CD4-positive, alpha-beta T cell treated with Interleukin-6 for 4 hours (primary cell): ENCODE measurements at regions not wholly inside any gene's neighbourhood (a gene's known extent, or its start where the extent isn't known, plus 50 kb on each side); places are given as distances from the start of the nearest gene placed in this dataset.
"Not testable (repeated sequence)": the region's sequence is repeated elsewhere in the genome, so short reads cannot be mapped to it uniquely, and the experiment has no call there.

ENCODE experiments used
- DNase-seq: peaks from one replicate; pipeline ENCODE4 v3.0.0-alpha.2; 2020; ENCODE audit warnings: mixed read lengths

DNA sequence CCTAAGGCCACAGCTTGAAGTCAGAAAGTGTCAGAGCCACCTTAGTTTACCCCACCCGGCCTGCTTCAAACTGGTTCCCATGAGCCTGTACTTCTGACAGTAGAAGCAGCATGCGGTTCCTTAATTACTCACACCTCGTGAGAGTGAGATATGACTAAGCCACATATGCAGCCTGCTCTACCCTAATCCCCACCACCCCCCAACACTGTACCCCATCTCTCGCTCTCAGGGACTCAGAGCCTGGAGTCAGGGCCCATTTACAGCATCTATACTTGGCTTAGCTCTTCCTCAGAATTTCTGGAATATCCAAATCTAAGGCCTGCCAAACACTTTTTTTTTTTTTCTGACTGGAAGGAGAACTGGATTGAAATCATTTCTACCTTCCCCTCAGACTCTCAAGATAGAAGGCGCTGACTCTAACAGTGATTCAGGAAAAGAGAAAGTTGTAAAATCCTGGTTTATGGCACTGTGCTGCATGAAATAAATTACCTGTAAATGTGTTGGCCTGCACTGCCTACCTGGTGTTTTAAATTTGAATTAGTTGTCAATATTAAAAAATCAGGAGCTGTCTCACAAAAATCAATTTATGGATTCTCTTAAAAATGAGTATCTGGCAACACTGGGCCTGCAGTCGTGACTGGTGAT, 360.0 kb downstream of the RND3 start:
- DNase-seq: no peak

DNA sequence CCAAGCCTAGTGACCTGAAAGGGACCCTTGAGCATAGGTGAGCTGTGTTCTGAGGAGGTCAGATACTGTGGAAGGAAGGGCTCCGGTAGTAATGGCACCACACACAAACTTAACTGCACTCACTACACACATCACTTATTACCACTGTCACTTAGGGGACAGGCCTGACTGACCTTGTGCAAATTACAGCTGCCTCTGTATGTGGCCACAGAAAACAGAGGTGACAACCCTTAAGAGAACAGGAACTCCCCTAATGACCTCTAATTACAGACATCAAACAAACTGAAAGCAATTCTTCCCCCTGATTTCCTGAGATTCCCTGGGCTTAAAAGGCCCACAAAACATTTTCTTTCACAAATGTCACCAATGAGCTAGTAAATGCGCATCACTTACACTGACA, 360.6 kb downstream of the RND3 start:
- no peak for DNase-seq

DNA sequence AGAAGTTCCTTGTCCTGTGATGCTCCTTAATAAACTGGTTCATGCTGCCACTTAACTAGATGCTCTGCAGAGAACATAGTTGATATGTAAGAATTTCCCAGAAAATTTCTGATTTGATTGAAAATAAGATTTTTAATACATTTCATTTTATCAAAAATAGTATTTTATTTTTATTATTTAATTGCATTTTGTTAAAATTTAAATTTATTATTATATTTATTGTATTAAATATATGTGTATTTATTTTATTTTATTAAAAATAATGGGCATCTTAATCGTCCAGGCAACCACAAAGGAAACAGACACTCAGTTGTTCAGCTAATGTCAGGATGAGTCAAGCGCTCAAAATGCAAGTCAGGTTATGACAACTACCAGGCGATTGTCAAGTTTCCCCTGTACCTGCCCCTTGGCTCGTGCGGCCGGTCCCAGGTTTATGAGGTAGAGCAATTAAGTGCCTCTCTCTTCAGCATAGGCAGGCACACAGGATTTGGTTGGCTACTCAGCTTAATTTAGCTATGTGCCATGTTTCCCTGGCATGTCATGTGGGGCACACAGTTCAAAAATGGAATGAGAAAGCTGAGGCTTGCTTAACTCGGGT, 361.2 kb downstream of the RND3 start:
- no peak for DNase-seq

DNA sequence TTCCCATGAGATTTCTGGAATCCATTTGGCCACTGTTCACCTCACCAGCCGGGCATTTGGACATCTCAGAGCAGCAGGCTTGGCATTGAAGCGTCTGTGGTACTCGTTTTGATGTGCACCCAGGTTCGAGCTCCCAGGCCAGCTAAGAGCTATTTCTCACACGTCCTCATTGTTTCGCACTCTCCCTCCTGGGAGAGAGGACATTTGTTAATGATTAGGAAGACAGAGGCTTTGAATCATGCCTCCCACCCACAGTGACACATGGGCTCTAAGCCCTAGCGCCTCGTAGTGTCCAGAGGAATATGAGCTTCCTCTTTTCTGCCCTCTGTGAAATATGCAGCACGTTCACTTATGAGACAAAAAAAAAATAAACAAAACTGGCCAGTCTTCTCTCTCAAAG, 361.8 kb downstream of the RND3 start:
- no peak for DNase-seq

DNA sequence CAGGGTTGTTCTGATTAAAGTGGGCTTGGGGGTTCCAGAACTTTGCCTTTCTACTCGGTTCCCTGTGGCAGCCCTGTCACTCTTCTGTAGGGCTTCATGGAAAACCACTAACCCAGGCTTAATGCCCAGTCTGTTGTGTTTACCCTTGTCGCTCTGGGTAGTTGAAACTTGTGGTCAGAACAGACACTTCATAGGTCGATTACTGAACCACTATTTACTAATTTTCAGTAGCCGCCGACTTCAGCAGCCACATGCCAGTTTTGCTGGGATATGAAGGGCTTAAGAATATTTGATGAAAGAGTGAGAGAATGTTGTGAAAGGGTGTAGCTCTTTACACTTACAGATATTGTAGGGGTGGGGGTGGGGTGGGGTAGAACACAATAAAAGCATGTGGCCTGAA, 362.3 kb downstream of the RND3 start:
- no peak for DNase-seq

DNA sequence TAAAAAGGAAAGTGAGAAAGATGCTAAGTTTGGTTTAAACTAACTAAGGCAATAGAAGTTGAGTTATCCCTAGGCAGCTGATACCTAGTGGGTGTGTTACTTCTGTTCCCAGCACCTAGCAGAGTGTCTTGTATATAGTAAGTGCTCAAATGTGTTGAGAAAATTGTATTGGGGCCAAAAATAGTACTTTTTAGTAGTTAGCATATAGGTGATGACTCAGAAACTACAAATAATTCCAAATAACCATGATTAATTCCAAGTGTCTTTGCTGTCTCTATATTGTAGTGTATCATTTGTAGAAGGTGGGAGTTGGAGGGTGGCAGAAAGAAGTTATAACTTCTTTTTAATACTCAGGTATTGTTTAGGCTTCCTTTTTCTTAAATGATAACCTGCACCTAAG, 362.7 kb downstream of the RND3 start:
- no peak for DNase-seq

DNA sequence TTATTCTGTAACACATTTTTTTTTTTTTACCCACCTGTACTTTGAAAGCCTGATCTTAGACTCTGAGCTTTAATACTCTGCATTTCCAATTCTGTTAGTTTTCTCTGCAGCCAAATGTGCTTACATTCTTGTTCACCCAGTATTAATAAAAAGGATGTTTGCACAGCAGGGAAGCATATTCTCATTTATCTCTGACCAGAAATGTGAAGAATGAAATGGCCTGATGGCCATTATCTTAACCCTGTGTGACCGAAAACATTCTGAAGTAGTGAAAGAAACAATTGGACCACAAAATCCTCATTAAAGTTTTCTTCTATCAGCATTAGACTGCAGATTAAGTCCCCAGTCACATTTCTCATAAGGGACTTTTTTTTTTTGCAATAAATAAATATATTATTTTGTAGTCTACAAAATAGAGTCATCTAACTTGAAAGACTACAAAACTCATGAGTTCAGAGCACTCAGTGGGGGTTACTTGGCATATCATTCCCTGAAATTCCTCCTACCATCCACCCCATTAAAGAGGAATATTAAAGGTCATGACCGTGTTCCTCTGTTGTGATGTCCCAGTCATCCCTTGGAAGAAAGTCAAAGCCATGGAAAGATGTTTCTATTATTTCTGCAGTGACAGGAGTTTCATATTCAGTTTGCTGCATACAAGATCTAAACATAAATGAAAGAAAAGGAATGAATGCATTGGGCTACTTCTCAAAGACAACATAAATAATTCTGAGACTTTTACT, 364.4 kb downstream of the RND3 start:
- DNase-seq: no peak

DNA sequence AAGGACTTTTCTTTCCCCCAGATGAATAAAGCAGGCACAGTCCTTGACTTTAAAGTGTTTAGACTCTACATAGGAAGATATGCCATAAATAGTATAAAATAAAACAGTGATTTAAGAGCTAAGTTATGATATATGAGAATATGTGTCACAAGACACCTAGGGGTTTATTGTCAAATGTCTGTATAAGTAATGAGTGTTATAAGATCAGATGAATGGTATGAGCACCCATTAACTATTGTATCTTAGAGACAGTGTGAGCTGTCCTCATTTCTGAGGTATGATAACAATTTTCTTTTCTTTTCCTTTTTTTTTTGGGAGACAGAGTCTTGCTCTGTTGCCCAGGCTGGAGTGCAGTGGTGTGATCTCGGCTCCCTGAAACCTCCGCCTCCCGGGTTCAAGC, 365.3 kb downstream of the RND3 start:
- no peak for DNase-seq

DNA sequence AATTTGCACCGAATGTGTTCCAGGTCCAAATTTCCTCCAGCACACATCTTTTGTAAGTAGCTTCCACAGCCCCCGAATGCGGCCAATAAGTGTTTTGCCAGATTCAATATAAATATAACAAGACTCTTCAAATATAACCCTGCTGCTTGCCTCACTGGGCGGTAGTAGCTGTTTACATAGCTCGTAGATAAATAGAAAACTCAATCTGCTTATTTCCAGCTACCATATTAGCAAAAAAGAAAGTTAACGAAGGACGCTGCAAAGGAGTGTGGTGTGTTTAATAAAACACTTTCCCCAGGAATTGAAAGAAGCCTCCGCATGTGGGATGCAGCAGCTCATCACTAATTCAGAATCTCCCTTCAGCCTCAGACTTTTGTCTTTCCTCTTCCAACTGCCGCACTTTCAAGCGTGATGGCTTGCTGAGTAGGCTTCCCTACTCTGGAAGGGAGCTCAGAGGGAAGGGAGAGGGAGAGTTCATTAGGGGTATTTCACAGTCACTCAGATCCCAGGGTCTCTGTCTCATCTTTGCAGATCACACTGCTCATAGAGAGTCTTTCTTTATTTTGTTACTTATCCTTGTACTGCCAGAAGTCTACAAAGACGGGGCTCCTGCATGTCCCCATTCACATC, 367.0 kb downstream of the RND3 start:
- DNase-seq: no peak

DNA sequence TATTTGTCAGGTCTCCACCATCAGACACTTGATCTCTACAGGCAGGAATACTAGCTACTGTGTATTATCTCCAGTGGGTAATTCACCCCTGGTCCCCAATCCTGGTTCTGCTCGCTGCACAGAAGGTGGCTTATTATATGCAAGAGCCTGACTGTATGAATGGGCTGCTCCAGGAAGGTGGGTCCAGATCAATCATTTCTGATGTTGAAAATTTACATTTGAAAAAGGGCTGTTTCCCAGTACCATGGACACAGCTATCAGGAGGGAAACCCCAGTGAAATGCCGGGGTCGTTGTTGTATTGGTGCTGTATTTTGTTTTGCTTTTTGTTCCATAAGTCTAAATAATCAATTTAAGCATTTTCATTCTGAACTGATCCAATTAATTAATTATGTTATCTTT, 367.6 kb downstream of the RND3 start:
- DNase-seq: no peak

DNA sequence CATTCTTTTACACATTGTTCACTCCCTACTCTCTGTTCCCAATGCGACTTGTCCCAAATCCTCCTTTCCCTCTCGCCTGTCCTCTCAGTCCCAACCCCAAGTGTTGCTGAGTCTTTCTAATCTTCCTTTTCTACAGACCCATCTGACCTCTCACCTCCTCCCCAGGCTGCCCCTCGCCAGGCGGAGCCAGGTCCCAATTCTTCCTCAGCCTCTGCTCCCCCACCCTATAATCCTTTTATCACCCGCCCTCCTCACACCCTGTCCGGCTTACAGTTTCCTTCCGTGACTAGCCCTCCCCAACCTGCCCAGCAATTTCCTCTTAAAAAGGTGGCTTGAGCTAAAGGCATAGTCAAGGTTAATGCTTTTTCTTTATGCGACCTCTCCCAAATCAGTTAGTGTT, 373.4 kb downstream of the RND3 start:
- not testable (repeated sequence) for DNase-seq

DNA sequence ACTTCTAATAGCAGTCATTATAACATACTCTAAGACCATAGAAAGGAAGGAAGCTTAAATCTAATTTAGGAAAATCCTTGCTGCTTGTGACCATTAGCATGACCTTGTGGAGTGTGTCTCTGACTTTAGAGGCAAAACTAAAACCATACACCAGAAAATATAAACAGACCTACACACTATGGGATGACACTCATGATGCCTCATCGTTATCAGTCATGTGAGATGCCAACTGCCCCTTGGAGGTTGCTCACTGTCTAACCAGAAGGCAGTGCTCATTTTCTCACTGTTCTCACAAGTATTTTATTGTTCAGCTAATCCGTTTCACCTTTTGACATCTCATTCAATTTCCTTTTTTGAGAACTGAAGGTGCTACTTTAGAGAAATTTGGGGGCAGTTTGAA, 376.9 kb downstream of the RND3 start:
- no peak for DNase-seq

DNA sequence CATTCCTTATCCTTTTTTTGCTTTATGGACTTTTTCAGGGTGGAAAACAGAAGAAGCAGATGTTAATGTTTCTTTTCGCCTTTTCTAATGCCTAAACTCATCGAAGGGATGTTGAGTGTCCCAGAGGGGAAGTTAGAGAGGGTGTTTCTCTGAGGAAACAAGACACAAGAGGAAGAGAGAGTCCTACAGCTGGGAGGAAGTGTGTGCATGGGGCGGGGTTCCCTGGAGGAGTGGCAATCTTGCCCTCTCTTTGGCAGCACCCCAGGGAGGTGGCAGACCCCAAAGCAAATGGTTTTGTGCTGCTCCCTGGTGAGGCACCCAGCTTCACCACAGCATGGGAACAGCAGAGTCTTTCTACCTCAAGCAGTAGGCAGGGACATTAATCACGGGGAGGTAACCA, 377.6 kb downstream of the RND3 start:
- DNase-seq: no peak

DNA sequence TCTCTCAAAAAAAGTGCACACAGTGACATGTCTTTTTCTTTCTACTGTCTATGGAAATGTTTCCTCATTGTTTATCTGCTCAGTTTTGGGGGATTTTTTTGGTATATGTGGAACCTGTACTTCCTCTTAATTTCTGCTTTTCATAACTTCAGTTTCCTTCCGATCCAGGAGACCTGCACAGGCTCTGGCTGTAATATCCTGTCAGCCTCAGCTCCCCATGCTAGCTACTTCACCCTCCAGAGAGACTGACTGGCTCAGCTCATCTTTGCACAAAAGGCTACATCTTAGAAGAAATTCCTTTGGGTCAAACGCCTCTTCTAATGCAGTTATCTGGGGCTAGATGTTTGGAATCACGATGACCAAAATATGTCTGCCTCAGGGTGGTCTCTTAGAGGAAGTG, 378.4 kb downstream of the RND3 start:
- no peak for DNase-seq

DNA sequence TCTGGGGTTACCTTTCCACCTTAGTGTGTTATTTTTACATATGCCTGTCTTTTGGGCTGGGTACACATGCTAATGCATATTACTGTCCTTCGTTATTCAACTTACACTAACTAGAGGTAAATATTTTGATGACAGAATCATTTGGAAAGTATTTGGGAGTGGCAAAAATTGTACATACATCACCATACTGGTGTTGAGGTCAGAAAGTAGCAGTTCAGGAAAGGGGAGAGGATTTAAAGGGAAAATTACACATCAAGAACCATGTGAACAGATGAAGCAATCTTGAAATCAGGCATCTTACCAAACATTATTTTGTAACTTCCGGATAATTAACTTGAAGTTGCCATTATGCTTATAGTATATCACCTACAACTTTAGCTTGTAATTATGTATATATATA, 379.7 kb downstream of the RND3 start:
- no peak for DNase-seq

DNA sequence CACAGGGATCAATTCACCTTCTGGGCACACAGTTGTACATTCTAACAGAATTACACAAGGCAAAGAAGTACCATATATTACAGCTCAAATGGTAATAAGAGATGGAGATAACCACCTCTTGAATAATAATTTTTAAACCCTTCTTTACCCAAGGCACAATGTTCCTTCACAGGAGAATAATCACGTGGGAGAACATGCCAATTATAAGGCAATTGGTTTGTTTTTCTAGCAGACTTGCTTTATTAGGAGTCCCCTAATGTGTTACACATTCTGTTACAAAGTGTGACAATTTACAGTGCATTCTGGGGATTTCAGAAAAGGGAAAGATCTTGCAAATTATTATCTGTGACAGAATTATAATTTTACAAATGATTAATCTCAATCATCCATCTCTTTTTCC, 380.3 kb downstream of the RND3 start:
- DNase-seq: no peak

DNA sequence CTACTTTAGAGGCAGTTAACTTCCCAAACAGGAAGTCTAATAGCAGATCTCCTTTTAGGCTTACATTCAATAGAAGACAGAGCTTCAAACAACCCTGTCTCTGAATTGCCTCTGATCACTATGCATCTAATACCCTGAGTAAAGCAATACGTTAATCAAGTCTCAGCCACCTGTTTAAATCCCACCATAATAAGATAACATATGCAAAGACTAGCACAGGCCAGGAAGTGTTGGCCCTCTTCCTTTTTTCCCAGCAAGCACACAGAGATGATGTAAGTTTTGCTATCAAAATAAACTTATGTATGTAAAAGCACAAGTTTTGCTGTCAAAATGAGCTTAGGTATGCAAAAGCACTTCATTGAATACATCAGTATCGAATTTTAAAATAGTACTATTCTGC, 385.5 kb downstream of the RND3 start:
- DNase-seq: no peak

DNA sequence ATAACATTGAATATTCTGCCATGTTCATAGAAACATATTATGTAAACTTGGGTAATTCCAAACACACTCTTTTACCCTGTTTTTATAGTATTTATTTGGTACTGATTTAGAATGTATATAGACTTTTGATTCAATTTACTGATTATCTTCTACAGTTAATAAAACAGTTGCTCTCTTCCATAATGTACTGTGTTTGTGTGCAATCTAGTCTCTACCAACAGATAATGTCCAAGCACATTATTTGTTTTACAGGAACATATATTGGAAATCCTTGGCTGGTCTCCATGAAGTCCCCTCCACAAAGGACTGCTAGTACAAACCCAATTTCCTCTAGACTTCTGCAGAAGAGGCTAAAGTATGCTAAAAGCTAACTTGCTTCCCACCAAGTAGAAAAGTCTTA, 386.6 kb downstream of the RND3 start:
- DNase-seq: no peak

DNA sequence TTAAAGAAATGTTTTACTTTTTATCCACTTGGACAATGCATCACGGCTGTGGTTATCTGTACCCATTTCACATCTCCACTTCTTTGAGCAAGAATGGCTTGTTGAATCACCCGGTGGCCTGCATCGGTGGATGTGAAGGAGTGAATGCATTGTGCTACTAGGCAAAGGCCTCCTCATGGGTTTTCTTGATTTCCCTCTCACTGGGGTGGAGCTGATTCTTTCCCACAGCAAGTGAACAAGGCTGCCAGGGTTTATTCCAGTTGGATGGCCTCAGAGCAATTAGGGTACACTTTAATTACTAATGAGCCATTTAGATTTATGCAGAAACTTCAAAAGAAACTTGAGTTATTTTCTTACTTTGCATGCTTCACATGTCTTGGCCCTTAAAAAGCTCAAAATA, 387.1 kb downstream of the RND3 start:
- no peak for DNase-seq

DNA sequence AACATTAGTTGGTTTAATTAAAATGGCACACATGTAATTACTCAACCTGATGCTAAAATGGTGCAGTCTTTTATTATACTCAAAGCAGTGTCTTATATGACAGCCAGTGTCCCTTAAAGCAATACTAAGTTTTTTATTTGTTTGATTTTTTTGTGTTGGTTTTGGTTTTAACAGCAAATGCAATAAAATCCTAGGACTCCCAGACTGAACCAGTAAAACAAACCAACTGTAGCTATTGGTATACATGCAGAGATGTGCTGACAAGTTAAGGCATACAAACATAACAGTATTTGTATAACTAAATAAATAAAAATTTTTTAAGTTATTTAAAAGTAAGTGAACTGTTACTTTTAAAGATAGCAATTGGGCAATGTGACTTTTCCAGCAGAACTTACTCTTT, 387.7 kb downstream of the RND3 start:
- DNase-seq: no peak

DNA sequence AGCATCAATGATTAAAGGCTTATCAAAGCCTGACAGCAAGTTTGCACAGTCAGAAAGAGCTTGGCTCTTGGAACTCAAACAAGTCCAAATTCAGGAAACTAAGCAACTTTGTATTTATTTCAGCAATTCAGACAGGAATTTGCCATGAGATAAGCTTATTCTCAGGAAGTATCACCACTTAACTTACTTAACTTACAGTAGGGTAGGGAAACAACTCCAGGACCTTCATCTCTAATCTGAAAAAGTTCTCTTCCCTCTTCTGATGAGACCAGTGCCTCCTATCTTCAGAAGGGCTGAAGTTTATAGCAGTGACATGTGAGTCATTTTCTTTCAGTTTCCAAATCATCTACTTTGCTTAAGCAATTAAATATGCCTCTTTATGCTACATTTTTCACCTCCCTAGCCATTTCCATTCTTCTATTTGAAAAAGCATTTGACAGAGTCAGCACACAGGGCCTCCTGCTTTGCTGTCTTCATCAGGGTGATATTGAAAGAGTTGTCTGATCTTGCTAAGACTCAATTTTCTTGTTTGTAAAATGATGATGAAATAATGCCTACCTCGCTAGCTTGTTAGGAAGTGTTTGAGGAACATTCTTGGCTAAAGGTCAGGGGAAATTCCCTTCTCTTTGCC, 389.5 kb downstream of the RND3 start:
- no peak for DNase-seq

DNA sequence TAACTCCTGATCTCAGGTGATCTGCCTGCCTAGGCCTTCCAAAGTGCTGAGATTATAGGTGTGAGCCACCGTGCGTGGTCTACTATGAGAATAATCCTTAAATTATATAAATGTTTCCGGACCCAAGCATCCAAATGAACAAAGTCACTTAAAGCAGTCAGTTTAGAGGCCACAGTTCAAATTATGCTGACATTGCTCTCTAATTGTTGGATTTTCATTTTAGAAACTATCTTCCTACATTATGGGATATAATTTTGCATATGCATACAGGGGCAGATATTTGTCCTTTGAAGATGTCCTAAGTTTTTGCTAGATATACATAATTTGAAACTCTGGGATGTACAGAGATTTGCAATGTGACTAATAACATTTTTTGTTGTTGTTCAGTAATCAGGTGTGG, 390.1 kb downstream of the RND3 start:
- no peak for DNase-seq

DNA sequence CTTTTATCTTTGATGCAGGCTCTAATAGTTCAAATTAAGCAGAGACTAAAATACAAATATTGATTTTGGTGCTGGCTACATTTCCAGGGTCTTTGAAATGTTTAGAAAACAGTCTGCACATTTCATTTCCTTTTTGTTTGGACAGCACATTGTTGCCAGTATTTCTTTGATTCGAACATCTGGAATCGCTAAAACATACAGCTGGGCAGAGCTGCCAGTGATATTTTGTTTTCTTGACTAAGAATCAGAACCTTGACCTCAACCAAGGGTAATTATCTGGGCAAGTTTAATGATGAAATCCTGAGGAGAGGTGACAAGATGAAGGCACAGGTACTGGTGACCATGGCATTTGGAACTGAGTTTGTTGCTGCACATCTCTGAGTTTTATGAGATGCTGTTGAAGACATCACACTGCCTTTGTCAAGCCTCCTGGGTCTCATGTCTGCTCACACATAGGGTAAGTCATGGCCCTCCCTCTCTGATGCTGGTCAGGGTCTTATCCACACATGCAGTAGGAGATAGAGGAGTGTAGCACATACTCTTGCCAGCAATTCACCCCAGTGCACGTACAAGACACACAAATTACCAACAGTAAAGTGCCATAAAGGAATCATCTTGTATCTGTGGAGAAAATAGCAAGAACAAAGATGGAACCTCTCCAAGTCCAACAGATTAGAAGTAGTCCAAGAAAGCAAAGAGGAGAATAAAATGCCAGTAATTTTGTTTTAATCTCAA, 391.9 kb downstream of the RND3 start:
- DNase-seq: no peak
